ENCODE measurements at regions not wholly inside any gene's neighbourhood (a gene's known extent, or its start where the extent isn't known, plus 50 kb on each side); places are given as distances from the start of the nearest gene placed in this dataset.

DNA sequence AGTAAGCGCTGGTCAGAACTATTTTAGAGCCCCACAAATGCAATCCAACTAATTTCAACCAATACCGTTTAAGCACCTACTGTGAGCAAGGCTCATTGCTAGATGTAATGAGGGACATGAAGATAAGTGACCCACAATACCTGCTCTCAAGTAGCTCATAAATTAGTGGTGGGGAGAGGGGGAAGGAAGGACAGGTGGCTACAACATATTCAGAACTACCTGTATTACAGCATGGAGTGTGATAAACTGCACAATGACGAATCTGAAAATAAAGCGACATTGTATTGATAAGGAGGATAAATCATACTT is 311.6 kb upstream of the DIAPH2 start:
- Histone ChIP-seq H3K9me3 (no peaks in the 10 kb centered on the region), H3K36me3 (no peaks in the 10 kb centered on the region), H3K4me3 (no peak overlapping the region), H3K27ac (no peak overlapping the region), H3K27me3 (no peaks in the 10 kb centered on the region), H3K4me1 (no peaks in the 10 kb centered on the region)
- DNase-seq (no peak), ATAC-seq (no peak)
- intact Hi-C loops (cut with DNase I), result loop anchor here in 2 of 10 donors (5.0 to 10.0 kb wide), 2 partner anchors 314 to 472 kb away; no protein-coding TSS in a partner anchor
- WGBS, 4 donors, result 42 to 48% (median 45%) methylated on average over 4 of the region's 4 CpGs
- TF ChIP-seq POLR2A (IDR thresholded peaks at IDR 0.05) (no peak), CTCF (IDR thresholded peaks at IDR 0.05) (no peak)

- Histone ChIP-seq H3K27ac (no peak overlapping the region), H3K4me3 (no peak overlapping the region), H3K4me1 (no peaks in the 10 kb centered on the region), H3K36me3 (no peaks in the 10 kb centered on the region), H3K27me3 (no peaks in the 10 kb centered on the region), H3K9me3 (no peaks in the 10 kb centered on the region)
- DNase-seq (no peak), ATAC-seq (no peak)
- WGBS, 4 donors, result 56 to 67% (median 62%) methylated on average over 2 of the region's 2 CpGs
- intact Hi-C loops (cut with DNase I), result loop anchor here in 1 of 10 donors (10.0 kb wide), 1 partner anchor 469 kb away; no protein-coding TSS in a partner anchor
- no peak for TF ChIP-seq POLR2A (IDR thresholded peaks at IDR 0.05)
Observed at GRCh38 chrX:96376266-96376665, 308.4 kb upstream of the DIAPH2 start.

GRCh38 chrX:96379951-96380350 is 304.7 kb upstream of the DIAPH2 start:
- H3K9me3 ChIP-seq, result no peaks in the 10 kb centered on the region
- H3K4me1 ChIP-seq, result no peaks in the 10 kb centered on the region
- DNase-seq, result no peak
- TF ChIP-seq POLR2A (IDR thresholded peaks at IDR 0.05) (no peak), CTCF (IDR thresholded peaks at IDR 0.05) (no peak)
- H3K4me3 ChIP-seq, result no peak overlapping the region
- no peak for ATAC-seq
- intact Hi-C loops (cut with DNase I), result loop anchor here in 1 of 10 donors (10.0 kb wide), 1 partner anchor 465 kb away; no protein-coding TSS in a partner anchor
- H3K27me3 ChIP-seq, result no peaks in the 10 kb centered on the region
- WGBS, 4 donors, result 30 to 46% (median 45%) methylated on average over 1 of the region's 1 CpG
- no peaks in the 10 kb centered on the region for H3K36me3 ChIP-seq
- no peak overlapping the region for H3K27ac ChIP-seq

- DNase-seq, result no peak
- TF ChIP-seq POLR2A (IDR thresholded peaks at IDR 0.05) (no peak), CTCF (IDR thresholded peaks at IDR 0.05) (no peak)
- Histone ChIP-seq H3K4me1 (no peaks in the 10 kb centered on the region), H3K36me3 (no peaks in the 10 kb centered on the region), H3K27ac (no peak overlapping the region), H3K27me3 (no peaks in the 10 kb centered on the region), H3K4me3 (no peak overlapping the region), H3K9me3 (no peaks in the 10 kb centered on the region)
- no peak for ATAC-seq
- intact Hi-C loops (cut with DNase I), result no loop called here
Observed at GRCh38 chrX:96382018-96382417, 302.6 kb upstream of the DIAPH2 start.

DNA sequence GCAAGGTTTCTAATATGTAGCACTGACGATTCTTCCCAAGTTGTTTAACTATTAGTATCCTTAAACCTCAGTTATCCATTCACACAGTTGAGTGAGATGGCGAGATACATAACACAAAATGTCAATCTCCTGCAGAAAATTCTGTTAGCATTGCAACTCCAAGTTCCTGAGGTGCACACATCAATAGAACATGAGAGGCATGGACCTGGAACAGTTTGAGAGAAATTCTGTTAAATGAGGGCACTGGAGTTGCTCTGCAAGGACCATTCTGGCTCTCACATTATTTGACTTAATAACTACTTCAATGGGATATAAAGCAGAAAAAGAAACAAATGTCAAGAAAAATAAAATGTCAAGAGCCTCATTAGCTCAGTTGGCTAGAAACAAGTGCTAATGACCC is 301.2 kb upstream of the DIAPH2 start:
- DNase-seq (no peak), ATAC-seq (no peak)
- Histone ChIP-seq H3K9me3 (no peaks in the 10 kb centered on the region), H3K27ac (no peak overlapping the region), H3K27me3 (peaks cover 0 to 5% (median 0%) of the 10 kb centered on the region in 9 donors), H3K4me3 (no peak overlapping the region), H3K4me1 (no peaks in the 10 kb centered on the region), H3K36me3 (no peaks in the 10 kb centered on the region)
- TF ChIP-seq CTCF (IDR thresholded peaks at IDR 0.05) (no peak), POLR2A (IDR thresholded peaks at IDR 0.05) (no peak)
- 53 to 90% (median 73%) methylated on average over 2 of the region's 2 CpGs for WGBS, 4 donors
- intact Hi-C loops (cut with DNase I), result no loop called here

Data from heart left ventricle (tissue), 16 donors.